ENCODE measurements at regions not wholly inside any gene's neighbourhood (a gene's known extent, or its start where the extent isn't known, plus 50 kb on each side); places are given as distances from the start of the nearest gene placed in this dataset.

- Histone ChIP-seq H3K4me1 (ENCODE audit: control insufficient read depth, insufficient read depth, low read length, poor library complexity, severe bottlenecking) (no peaks in the 10 kb centered on the region), H3K4me3 (ENCODE audit: insufficient read depth, low read depth, low read length, poor library complexity, severe bottlenecking) (no peak overlapping the region), H3K27me3 (replicated peaks; ENCODE audit: control insufficient read depth, insufficient read depth, low read length, poor library complexity, severe bottlenecking) (no peaks in the 10 kb centered on the region), H3K27ac (ENCODE audit: insufficient read depth, low read length, poor library complexity, severe bottlenecking) (no peak overlapping the region), H3K36me3 (ENCODE audit: control insufficient read depth, insufficient read depth, low read length) (no peaks in the 10 kb centered on the region), H3K9me3 (ENCODE audit: control insufficient read depth, low read length) (no peaks in the 10 kb centered on the region)
- DNase-seq: no peak
These were observed 374.4 kb upstream of the MKI67 start for GRCh38 chr10:128500642-128501041.

DNA sequence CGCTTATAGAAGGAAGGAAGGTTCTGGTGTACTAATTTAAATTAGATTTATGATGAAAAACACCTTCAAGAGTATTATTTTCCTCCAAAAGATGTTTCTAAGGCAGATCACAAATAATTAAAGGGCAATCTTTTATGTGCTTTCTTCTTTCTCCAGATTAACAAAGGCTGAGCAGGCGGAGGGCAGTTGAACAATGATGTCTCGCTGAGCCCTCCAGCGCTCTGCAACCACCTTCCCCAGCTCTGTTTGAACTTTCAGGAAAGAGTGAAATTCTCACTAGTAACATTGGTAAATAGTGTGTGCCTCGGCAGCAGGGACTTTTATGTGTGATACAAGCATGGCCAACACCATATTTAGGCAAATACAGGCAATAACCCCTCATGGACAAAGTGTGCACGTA, 379.1 kb upstream of the MKI67 start:
- no peak for DNase-seq
- no peaks in the 10 kb centered on the region for H3K36me3 ChIP-seq (ENCODE audit: control insufficient read depth, insufficient read depth, low read length)
- H3K9me3 ChIP-seq (ENCODE audit: control insufficient read depth, low read length): no peaks in the 10 kb centered on the region
- no peaks in the 10 kb centered on the region for H3K27me3 ChIP-seq (replicated peaks; ENCODE audit: control insufficient read depth, insufficient read depth, low read length, poor library complexity, severe bottlenecking)
- H3K4me1 ChIP-seq (ENCODE audit: control insufficient read depth, insufficient read depth, low read length, poor library complexity, severe bottlenecking): no peaks in the 10 kb centered on the region
- H3K4me3 ChIP-seq (ENCODE audit: insufficient read depth, low read depth, low read length, poor library complexity, severe bottlenecking): no peak overlapping the region
- H3K27ac ChIP-seq (ENCODE audit: insufficient read depth, low read length, poor library complexity, severe bottlenecking): no peak overlapping the region

DNA sequence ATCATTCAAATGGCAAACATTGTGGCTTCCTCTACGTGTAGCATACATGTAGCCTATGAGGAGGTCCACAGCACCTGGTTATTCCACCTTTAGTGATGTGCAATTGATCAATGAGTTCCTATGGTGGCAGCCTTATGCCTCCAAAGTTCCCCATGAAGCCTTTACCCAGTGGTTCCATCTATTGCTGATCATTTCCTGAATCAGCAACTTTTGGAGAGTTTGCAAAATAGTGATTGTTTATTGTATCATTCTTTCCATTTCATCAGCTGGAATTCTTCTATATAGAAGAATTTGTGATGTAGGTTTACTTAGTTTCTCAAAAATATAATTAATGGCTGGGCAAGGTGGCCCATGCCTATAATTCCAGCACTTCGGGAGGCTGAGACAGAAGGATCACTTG, 380.2 kb upstream of the MKI67 start:
- H3K4me3 ChIP-seq (ENCODE audit: insufficient read depth, low read depth, low read length, poor library complexity, severe bottlenecking): no peak overlapping the region
- no peak for DNase-seq
- no peaks in the 10 kb centered on the region for H3K36me3 ChIP-seq (ENCODE audit: control insufficient read depth, insufficient read depth, low read length)
- no peaks in the 10 kb centered on the region for H3K4me1 ChIP-seq (ENCODE audit: control insufficient read depth, insufficient read depth, low read length, poor library complexity, severe bottlenecking)
- H3K27ac ChIP-seq (ENCODE audit: insufficient read depth, low read length, poor library complexity, severe bottlenecking): no peak overlapping the region
- no peaks in the 10 kb centered on the region for H3K9me3 ChIP-seq (ENCODE audit: control insufficient read depth, low read length)
- H3K27me3 ChIP-seq (replicated peaks; ENCODE audit: control insufficient read depth, insufficient read depth, low read length, poor library complexity, severe bottlenecking): no peaks in the 10 kb centered on the region

- Histone ChIP-seq H3K36me3 (ENCODE audit: control insufficient read depth, insufficient read depth, low read length) (no peaks in the 10 kb centered on the region), H3K9me3 (ENCODE audit: control insufficient read depth, low read length) (no peaks in the 10 kb centered on the region), H3K27ac (ENCODE audit: insufficient read depth, low read length, poor library complexity, severe bottlenecking) (no peak overlapping the region), H3K4me1 (ENCODE audit: control insufficient read depth, insufficient read depth, low read length, poor library complexity, severe bottlenecking) (no peaks in the 10 kb centered on the region), H3K27me3 (replicated peaks; ENCODE audit: control insufficient read depth, insufficient read depth, low read length, poor library complexity, severe bottlenecking) (no peaks in the 10 kb centered on the region), H3K4me3 (ENCODE audit: insufficient read depth, low read depth, low read length, poor library complexity, severe bottlenecking) (no peak overlapping the region)
- no peak for DNase-seq
These were observed 380.8 kb upstream of the MKI67 start for GRCh38 chr10:128507066-128507465.

DNA sequence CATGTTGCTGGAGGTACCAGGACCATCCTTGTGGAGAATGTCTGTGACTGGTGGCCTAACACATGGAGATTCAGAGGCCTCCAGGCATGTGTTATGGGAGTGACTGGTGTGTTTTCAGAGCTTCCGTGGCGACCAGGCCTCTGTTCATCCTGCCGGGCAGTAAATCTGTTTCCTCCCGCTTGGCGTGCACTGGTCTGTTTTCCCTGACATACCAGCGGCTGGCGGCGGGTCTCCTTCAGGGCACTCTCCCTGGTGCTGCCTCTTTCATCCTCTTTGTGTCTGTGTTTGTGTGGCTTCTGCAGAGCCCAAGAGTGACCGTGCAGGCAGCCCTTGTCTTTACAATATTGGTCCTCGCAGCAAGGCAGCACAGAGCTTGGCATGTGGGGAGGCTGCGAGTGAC, 385.1 kb upstream of the MKI67 start:
- no peak overlapping the region for H3K4me3 ChIP-seq (ENCODE audit: insufficient read depth, low read depth, low read length, poor library complexity, severe bottlenecking)
- no peak overlapping the region for H3K27ac ChIP-seq (ENCODE audit: insufficient read depth, low read length, poor library complexity, severe bottlenecking)
- no peak for DNase-seq
- no peaks in the 10 kb centered on the region for H3K9me3 ChIP-seq (ENCODE audit: control insufficient read depth, low read length)
- no peaks in the 10 kb centered on the region for H3K27me3 ChIP-seq (replicated peaks; ENCODE audit: control insufficient read depth, insufficient read depth, low read length, poor library complexity, severe bottlenecking)
- no peaks in the 10 kb centered on the region for H3K36me3 ChIP-seq (ENCODE audit: control insufficient read depth, insufficient read depth, low read length)
- no peaks in the 10 kb centered on the region for H3K4me1 ChIP-seq (ENCODE audit: control insufficient read depth, insufficient read depth, low read length, poor library complexity, severe bottlenecking)

- Histone ChIP-seq H3K9me3 (ENCODE audit: control insufficient read depth, low read length) (no peaks in the 10 kb centered on the region), H3K36me3 (ENCODE audit: control insufficient read depth, insufficient read depth, low read length) (no peaks in the 10 kb centered on the region), H3K4me1 (ENCODE audit: control insufficient read depth, insufficient read depth, low read length, poor library complexity, severe bottlenecking) (no peaks in the 10 kb centered on the region), H3K27ac (ENCODE audit: insufficient read depth, low read length, poor library complexity, severe bottlenecking) (no peak overlapping the region), H3K27me3 (replicated peaks; ENCODE audit: control insufficient read depth, insufficient read depth, low read length, poor library complexity, severe bottlenecking) (no peaks in the 10 kb centered on the region), H3K4me3 (ENCODE audit: insufficient read depth, low read depth, low read length, poor library complexity, severe bottlenecking) (no peak overlapping the region)
- no peak for DNase-seq
These were observed 386.5 kb upstream of the MKI67 start for GRCh38 chr10:128512767-128513166.

DNA sequence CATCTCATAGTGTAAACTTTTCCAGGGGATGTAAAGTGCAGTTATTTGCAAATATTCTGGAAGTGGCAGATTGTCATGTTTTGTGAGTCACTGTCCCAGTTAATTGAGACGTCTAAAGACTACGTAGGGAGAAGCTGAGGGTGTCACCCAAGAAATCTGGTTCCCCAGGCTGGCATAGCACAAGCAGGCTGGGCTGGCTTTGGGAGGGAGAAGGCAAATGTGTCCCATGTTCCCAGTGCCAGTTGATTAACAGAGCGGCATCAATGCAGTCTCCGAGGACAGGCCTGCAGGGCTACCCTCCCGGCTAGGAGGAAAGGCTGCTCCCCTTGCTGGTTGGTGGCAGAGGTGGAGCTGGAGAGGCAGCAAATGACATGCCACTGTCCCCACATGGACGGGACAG, 388.3 kb upstream of the MKI67 start:
- Histone ChIP-seq H3K27me3 (replicated peaks; ENCODE audit: control insufficient read depth, insufficient read depth, low read length, poor library complexity, severe bottlenecking) (no peaks in the 10 kb centered on the region), H3K36me3 (ENCODE audit: control insufficient read depth, insufficient read depth, low read length) (no peaks in the 10 kb centered on the region), H3K4me3 (ENCODE audit: insufficient read depth, low read depth, low read length, poor library complexity, severe bottlenecking) (no peak overlapping the region), H3K4me1 (ENCODE audit: control insufficient read depth, insufficient read depth, low read length, poor library complexity, severe bottlenecking) (no peaks in the 10 kb centered on the region), H3K9me3 (ENCODE audit: control insufficient read depth, low read length) (no peaks in the 10 kb centered on the region), H3K27ac (ENCODE audit: insufficient read depth, low read length, poor library complexity, severe bottlenecking) (no peak overlapping the region)
- DNase-seq: no peak

GRCh38 chr10:128516180-128516579, 390.0 kb upstream of the MKI67 start:
- Histone ChIP-seq H3K4me1 (ENCODE audit: control insufficient read depth, insufficient read depth, low read length, poor library complexity, severe bottlenecking) (no peaks in the 10 kb centered on the region), H3K9me3 (ENCODE audit: control insufficient read depth, low read length) (no peaks in the 10 kb centered on the region), H3K27me3 (replicated peaks; ENCODE audit: control insufficient read depth, insufficient read depth, low read length, poor library complexity, severe bottlenecking) (no peaks in the 10 kb centered on the region), H3K27ac (ENCODE audit: insufficient read depth, low read length, poor library complexity, severe bottlenecking) (no peak overlapping the region), H3K36me3 (ENCODE audit: control insufficient read depth, insufficient read depth, low read length) (no peaks in the 10 kb centered on the region), H3K4me3 (ENCODE audit: insufficient read depth, low read depth, low read length, poor library complexity, severe bottlenecking) (no peak overlapping the region)
- DNase-seq: no peak

- Histone ChIP-seq H3K36me3 (ENCODE audit: control insufficient read depth, insufficient read depth, low read length) (no peaks in the 10 kb centered on the region), H3K4me1 (ENCODE audit: control insufficient read depth, insufficient read depth, low read length, poor library complexity, severe bottlenecking) (no peaks in the 10 kb centered on the region), H3K9me3 (ENCODE audit: control insufficient read depth, low read length) (no peaks in the 10 kb centered on the region), H3K27me3 (replicated peaks; ENCODE audit: control insufficient read depth, insufficient read depth, low read length, poor library complexity, severe bottlenecking) (no peaks in the 10 kb centered on the region), H3K27ac (ENCODE audit: insufficient read depth, low read length, poor library complexity, severe bottlenecking) (no peak overlapping the region), H3K4me3 (ENCODE audit: insufficient read depth, low read depth, low read length, poor library complexity, severe bottlenecking) (no peak overlapping the region)
- DNase-seq: no peak
These were observed 390.9 kb upstream of the MKI67 start for GRCh38 chr10:128517167-128517566.

GRCh38 chr10:128518000-128518399, 391.8 kb upstream of the MKI67 start:
- Histone ChIP-seq H3K9me3 (ENCODE audit: control insufficient read depth, low read length) (no peaks in the 10 kb centered on the region), H3K4me1 (ENCODE audit: control insufficient read depth, insufficient read depth, low read length, poor library complexity, severe bottlenecking) (no peaks in the 10 kb centered on the region), H3K36me3 (ENCODE audit: control insufficient read depth, insufficient read depth, low read length) (no peaks in the 10 kb centered on the region), H3K4me3 (ENCODE audit: insufficient read depth, low read depth, low read length, poor library complexity, severe bottlenecking) (no peak overlapping the region), H3K27ac (ENCODE audit: insufficient read depth, low read length, poor library complexity, severe bottlenecking) (no peak overlapping the region), H3K27me3 (replicated peaks; ENCODE audit: control insufficient read depth, insufficient read depth, low read length, poor library complexity, severe bottlenecking) (no peaks in the 10 kb centered on the region)
- no peak for DNase-seq

- no peaks in the 10 kb centered on the region for H3K27me3 ChIP-seq (replicated peaks; ENCODE audit: control insufficient read depth, insufficient read depth, low read length, poor library complexity, severe bottlenecking)
- no peaks in the 10 kb centered on the region for H3K4me1 ChIP-seq (ENCODE audit: control insufficient read depth, insufficient read depth, low read length, poor library complexity, severe bottlenecking)
- no peak overlapping the region for H3K4me3 ChIP-seq (ENCODE audit: insufficient read depth, low read depth, low read length, poor library complexity, severe bottlenecking)
- DNase-seq: no peak
- no peak overlapping the region for H3K27ac ChIP-seq (ENCODE audit: insufficient read depth, low read length, poor library complexity, severe bottlenecking)
- no peaks in the 10 kb centered on the region for H3K36me3 ChIP-seq (ENCODE audit: control insufficient read depth, insufficient read depth, low read length)
- H3K9me3 ChIP-seq (ENCODE audit: control insufficient read depth, low read length): no peaks in the 10 kb centered on the region
These were observed 393.4 kb upstream of the MKI67 start for GRCh38 chr10:128519581-128519980.
